ENCODE measurements at regions not wholly inside any gene's neighbourhood (a gene's known extent, or its start where the extent isn't known, plus 50 kb on each side); places are given as distances from the start of the nearest gene placed in this dataset.

- TF ChIP-seq CTCF (IDR thresholded peaks at IDR 0.05), result no peak
- TF ChIP-seq POLR2AphosphoS5 (IDR thresholded peaks at IDR 0.05), result no peak
Observed at GRCh38 chr4:67055319-67055718, 490.0 kb downstream of the CENPC start.
